Fibroblast of skin of right biceps (primary cell): ENCODE measurements at regions not wholly inside any gene's neighbourhood (a gene's known extent, or its start where the extent isn't known, plus 50 kb on each side); places are given as distances from the start of the nearest gene placed in this dataset.

ENCODE experiments used
- DNase-seq: peaks from one replicate; pipeline ENCODE4 v3.0.0-alpha.2; 2013

GRCh38 chr19:28422046-28422445, 790.9 kb downstream of the UQCRFS1 start:
- DNase-seq, result no peak

DNA sequence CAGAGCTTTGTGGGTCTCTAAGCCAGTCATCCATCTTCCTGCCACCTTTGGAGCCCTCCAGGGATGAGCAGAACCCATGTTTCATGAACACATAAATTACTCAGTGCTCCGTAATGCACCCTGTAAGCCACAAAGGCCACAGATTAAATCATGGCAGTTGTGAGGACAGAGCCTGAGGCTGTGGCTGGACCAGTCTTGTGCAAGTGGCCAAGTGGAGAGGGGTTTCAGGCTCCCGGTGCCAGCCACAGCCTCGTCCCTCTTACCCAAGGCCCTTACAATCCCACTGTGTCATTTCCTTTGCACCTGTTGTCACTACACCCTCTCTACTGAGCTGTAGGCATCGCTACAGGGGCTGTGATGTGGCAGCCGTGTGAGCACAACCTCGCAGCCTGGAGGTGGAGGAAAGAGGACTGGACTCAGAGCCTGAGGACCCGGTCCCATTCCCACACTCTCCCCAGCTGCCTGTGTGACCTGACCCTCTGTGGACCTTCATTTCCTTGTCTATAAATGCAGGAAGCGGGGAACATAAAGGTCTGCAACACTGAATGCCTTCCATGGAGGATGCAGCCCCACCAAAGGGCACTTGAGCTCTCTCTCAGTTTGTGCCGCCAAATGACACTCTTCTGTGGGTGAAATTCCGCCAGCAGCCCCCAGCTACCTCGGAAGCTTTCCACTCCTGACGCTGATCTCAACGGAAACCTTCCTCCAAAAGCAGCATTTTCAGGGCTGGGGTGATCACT, 792.0 kb downstream of the UQCRFS1 start:
- no peak for DNase-seq

DNA sequence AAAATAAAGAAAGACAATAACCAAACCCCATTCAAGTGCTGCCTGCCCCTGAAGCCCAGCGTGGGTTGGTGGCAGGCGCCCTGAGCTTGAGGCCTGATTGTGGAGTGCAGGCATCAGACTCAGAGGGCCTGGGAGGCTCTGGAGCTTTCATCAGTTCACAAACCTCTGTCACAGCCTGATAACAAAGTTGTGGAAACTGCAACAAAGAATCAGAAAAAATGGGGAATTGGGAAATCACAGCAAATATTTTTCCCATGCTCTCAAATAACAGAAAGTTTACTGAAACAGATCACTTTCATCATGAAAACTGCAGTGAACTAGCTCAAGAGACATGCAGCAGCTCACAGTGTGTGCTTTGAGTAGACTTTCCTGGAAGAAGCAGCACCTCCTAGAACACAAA, 793.6 kb downstream of the UQCRFS1 start:
- no peak for DNase-seq

GRCh38 chr19:28417361-28417760, 795.6 kb downstream of the UQCRFS1 start:
- no peak for DNase-seq

GRCh38 chr19:28416245-28416644, 796.7 kb downstream of the UQCRFS1 start:
- DNase-seq, result no peak

GRCh38 chr19:28414748-28415147, 798.2 kb downstream of the UQCRFS1 start:
- no peak for DNase-seq

- DNase-seq, result no peak
Observed at GRCh38 chr19:28409859-28410258, 803.1 kb downstream of the UQCRFS1 start.

- no peak for DNase-seq
Observed at GRCh38 chr19:28406966-28407365, 806.0 kb downstream of the UQCRFS1 start.

DNA sequence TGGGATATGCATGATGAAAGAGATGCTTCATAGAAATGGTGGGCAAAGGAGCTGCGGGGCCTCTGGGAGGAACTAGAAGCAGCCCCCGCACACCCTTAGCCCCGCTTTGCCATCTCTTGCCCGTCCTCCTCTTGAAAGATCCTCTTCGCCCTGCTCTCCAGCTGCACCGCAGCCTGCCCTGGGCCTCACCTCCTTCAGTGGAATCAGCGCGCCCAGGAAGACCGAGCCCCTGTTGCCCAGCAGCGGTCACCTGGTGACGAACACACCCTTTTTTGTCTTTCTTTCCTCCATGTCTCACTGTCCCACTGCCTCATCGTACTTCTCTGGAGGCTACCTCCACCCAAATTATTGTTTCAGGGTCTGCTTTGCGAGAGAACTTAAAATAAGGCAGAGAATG, 807.6 kb downstream of the UQCRFS1 start:
- no peak for DNase-seq

GRCh38 chr19:28404472-28404871, 808.5 kb downstream of the UQCRFS1 start:
- no peak for DNase-seq

- DNase-seq, result no peak
Observed at GRCh38 chr19:28403690-28404089, 809.3 kb downstream of the UQCRFS1 start.

DNA sequence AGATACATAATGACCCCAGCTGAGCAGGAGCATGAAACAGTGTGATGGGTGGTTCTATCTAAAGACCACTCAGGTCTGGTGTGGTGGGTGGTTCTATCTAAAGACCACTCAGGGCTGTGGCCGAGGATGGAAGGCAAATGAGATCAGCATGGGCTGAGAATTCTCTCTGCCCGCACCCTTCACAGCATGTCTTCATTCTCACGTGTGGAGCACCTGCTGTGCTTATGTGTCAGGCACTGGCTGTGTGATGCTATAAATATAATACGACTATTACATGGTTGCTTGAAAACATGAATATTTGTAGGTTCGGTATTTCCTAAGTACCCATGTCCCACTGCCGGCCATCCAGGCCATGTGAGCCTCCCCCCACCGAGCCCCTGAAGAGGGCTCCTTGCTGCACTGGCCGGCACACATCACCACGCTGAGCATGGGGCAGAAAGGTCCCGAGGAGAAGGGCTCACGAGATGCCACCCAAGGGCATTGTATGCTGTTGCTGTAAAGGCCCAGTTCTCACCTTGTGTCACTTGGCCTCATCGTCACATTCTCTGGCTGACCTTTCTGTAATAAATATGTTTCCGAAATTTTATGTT, 810.2 kb downstream of the UQCRFS1 start:
- no peak for DNase-seq

GRCh38 chr19:28401739-28402424, 811.1 kb downstream of the UQCRFS1 start:
- no peak for DNase-seq

DNA sequence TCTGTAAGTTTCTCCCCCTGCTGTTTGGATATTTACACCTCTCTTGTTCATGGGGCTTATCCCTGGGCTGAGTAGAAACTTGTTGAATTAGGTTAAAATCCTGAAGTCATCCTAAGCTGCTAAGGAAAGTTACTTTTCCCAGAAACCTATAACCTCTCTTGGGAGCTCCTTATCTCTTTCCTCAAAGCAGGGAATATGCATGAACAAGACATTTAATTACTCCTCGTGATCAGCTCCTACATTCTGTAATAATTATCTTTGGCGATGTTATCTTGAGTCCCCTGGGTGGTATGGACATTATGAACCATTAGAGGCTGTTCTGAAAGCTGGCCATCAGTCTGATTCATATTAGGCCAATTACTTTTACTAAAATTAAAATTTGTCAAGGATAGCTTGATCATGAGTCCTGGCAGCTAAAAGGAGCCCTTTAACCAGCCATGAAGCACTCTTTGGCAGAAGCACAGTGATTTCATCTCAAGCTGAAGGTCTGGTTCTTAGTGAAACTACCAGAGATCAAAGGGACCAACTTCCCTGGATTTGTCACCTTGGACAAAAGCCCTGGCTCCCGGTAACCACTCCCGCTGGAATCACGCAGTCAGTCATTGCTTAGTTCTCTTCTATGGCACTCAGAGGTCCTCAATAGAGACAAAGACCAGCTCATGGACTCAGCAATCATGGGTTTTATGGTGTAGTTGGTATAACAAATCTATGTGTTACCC, 811.8 kb downstream of the UQCRFS1 start:
- no peak for DNase-seq

DNA sequence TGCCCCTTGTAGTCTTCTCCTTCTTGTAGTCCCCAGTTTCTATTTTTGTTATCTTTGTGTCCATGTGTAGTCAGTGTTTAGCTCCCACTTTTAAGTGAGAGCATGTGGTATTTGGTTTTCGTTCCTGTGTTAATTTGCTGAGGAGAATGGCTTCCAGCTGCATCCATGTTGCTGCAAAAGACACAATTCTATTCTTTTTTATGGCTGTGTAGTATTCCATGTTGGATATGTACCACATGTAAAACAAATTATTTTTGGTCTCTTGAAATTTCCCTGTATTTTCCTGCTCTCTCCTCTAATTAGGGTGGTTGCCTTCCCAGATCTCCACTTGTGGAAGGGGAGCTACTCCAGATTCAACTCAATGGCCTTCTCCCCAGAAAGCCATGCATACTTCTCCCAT, 813.8 kb downstream of the UQCRFS1 start:
- no peak for DNase-seq

- DNase-seq, result no peak
Observed at GRCh38 chr19:28397800-28398199, 815.2 kb downstream of the UQCRFS1 start.

DNA sequence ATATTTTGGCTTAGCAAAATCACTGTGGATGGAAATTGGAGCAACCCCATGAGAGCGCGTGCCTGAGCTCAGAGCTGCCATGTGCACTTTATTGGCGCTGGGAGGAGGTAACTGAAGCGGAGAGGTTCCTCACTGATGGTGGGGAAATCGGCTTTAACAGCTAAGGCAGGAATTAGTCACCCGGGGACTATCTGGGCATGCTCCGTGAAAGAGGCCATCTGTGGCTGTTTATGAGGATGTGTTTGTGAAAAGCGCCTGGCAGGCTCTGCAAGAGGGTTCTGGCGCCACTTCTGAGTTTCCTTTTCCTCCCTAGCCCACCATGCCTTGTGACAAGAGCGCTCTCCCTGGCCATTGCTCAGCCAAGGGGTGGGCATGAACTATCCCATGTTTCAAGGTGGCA, 815.6 kb downstream of the UQCRFS1 start:
- no peak for DNase-seq

DNA sequence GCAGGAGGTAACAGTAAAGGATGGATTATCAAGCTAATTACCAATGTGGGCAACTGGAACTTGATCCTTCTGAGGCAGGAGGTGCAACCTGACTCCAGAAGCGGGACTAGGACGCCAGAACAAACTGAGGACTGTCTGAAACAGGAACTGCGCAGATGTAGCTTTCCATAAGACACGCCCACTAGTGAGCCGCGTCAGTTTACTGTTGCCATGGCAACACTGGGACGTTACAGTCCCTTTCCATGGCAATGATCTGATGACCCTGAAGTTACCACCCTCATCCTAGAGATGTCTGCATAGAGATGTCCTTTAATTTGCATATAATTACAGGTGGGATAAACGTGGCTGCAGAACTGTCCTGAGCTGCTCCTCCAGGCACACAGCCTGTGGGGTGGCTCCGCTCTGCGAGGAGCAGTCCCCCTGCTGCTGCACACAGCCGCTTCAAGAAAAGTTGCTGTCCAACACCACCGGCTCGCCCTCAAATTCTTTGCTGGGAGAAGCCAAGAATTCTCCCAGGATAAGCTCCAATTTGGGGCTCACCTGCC, 816.6 kb downstream of the UQCRFS1 start:
- DNase-seq, result no peak

DNA sequence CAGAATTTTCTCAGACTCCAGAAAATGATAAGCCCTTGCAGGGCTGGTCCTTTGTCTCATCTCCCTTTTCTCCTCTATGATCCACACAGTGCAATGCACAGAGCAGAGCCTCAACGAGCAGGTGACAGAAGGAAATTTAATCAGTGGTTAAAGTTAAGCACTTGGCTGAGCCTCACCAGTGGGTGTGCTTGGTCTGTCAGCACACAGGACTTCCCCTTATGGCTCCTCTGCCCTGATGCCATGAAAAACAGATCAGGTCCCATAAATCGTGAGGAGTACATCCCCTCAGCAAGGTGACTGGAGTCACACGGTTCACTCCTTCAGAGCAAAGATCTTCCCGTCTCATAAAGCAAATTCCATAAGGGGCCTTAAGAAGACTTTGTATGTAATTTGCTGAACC, 818.2 kb downstream of the UQCRFS1 start:
- no peak for DNase-seq

DNA sequence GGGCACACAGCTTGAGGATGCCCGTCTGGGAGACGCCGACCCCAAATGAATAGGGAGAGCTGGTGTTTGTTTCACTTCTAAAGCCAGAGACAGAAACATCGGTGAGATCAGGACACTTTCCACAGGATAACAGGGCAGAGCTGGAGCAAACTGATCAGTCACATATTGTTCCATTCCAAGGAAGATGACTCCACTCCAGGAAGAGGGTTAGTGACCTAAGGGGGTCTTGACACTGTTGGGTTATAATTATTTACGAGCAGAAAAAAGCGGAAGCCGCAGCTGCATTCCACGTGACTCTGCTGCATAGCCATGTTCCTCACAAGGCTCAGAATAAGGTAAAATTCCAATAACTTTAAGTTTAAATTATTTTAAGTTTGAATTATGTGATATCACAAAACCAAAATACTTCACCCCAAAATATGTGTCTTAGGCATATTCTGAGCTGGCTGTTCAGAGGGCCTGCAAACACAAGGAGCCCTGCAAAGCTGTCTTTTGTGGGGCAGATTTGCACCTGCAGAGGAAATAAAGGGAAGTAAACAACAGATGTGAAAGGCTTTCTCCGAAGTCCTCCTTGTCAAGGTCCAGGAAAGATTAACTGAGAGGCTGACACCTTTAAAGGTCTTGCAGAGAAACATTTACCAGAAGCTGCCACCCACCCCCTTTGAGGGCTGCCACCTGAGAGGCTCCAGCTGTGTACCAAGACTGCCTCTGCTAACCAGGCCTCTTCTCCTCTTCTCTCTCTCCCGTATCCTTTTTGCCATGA, 819.2 kb downstream of the UQCRFS1 start:
- peak; percentile 5 for DNase-seq

DNA sequence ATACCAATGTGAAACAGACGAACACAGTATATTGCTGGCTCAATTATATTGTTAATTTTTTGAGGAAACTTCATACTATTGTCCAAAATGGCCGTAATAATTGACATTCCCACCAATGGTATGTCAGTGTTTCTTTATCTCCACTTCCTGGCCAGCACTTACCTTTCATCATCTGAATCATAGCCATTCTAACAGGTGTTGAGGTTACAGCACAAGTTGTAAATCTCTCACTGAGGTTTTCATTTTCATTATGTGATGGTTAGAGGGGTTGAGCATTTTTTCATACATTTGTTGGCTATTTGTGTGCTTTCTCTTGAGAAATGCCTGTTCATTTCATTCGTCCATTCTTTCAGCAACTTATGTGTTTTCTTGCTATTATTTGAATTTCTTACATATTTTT, 824.0 kb downstream of the UQCRFS1 start:
- DNase-seq, result no peak

- no peak for DNase-seq
Observed at GRCh38 chr19:28387507-28387906, 825.4 kb downstream of the UQCRFS1 start.

- DNase-seq, result no peak
Observed at GRCh38 chr19:28386470-28386869, 826.5 kb downstream of the UQCRFS1 start.
